ENCODE measurements at regions not wholly inside any gene's neighbourhood (a gene's known extent, or its start where the extent isn't known, plus 50 kb on each side); places are given as distances from the start of the nearest gene placed in this dataset.

- no peaks in the 10 kb centered on the region for H3K9me3 ChIP-seq
- 92% methylated on average over 5 of the region's 10 CpGs for WGBS
Observed at GRCh38 chr16:11412175-11412904, 67.1 kb downstream of the RMI2 start.

GRCh38 chr16:11412965-11413887, 68.0 kb downstream of the RMI2 start:
- intact Hi-C loops (cut with DNase I), result loop anchor here (10.0 kb wide), 1 partner anchor 92 kb away; no protein-coding TSS in a partner anchor
- Histone ChIP-seq H3K27ac (replicated peaks in 1 of 4) (no peak overlapping the region), H3K36me3 (no peaks in the 10 kb centered on the region), H3K4me3 (no peak overlapping the region), H3K9me3 (no peaks in the 10 kb centered on the region), H3K4me1 (no peaks in the 10 kb centered on the region), H3K27me3 (no peaks in the 10 kb centered on the region)
- DNase-seq (ENCODE audit: extremely low spot score), result no peak
- no peak for TF ChIP-seq POLR2A (IDR thresholded peaks at IDR 0.05; ENCODE audit: low read depth)
- TF ChIP-seq POLR2AphosphoS5 (IDR thresholded peaks at IDR 0.05), result no peak
- no peak for TF ChIP-seq CTCF (IDR thresholded peaks at IDR 0.05)
- no peak for TF ChIP-seq EP300 (IDR thresholded peaks at IDR 0.05)
- 95% methylated on average over 9 of the region's 15 CpGs for WGBS

More at GRCh38 chr16:11412175-11412904, 67.1 kb downstream of the RMI2 start:
- no peaks in the 10 kb centered on the region for H3K27me3 ChIP-seq
- no peak overlapping the region for H3K27ac ChIP-seq (replicated peaks in 1 of 4)
- no peak for DNase-seq (ENCODE audit: extremely low spot score)
- no peaks in the 10 kb centered on the region for H3K4me1 ChIP-seq
- no peaks in the 10 kb centered on the region for H3K36me3 ChIP-seq
- H3K4me3 ChIP-seq, result no peak overlapping the region
- intact Hi-C loops (cut with DNase I), result loop anchor here (10.0 kb wide), 1 partner anchor 92 kb away; no protein-coding TSS in a partner anchor
- TF ChIP-seq POLR2A (IDR thresholded peaks at IDR 0.05; ENCODE audit: low read depth) (no peak), CTCF (IDR thresholded peaks at IDR 0.05) (no peak), POLR2AphosphoS5 (IDR thresholded peaks at IDR 0.05) (no peak), EP300 (IDR thresholded peaks at IDR 0.05) (no peak)

- Histone ChIP-seq H3K27me3 (no peaks in the 10 kb centered on the region), H3K4me1 (no peaks in the 10 kb centered on the region), H3K36me3 (no peaks in the 10 kb centered on the region), H3K9me3 (no peaks in the 10 kb centered on the region), H3K4me3 (no peak overlapping the region), H3K27ac (replicated peaks in 1 of 4) (no peak overlapping the region)
- WGBS, result 93% methylated on average over 7 of the region's 11 CpGs
- TF ChIP-seq POLR2AphosphoS5 (IDR thresholded peaks at IDR 0.05) (no peak), EP300 (IDR thresholded peaks at IDR 0.05) (no peak), CTCF (IDR thresholded peaks at IDR 0.05) (no peak), POLR2A (IDR thresholded peaks at IDR 0.05; ENCODE audit: low read depth) (no peak)
- DNase-seq (ENCODE audit: extremely low spot score), result no peak
- intact Hi-C loops (cut with DNase I), result loop anchor here (10.0 kb wide), 1 partner anchor 91 kb away; no protein-coding TSS in a partner anchor
Observed at GRCh38 chr16:11413907-11414595, 68.8 kb downstream of the RMI2 start.

- Histone ChIP-seq H3K4me1 (no peaks in the 10 kb centered on the region), H3K36me3 (no peaks in the 10 kb centered on the region), H3K4me3 (no peak overlapping the region), H3K27ac (replicated peaks in 1 of 4) (no peak overlapping the region), H3K27me3 (no peaks in the 10 kb centered on the region), H3K9me3 (no peaks in the 10 kb centered on the region)
- WGBS, result 78% methylated on average over 19 of the region's 21 CpGs
- intact Hi-C loops (cut with DNase I), result loop anchor here (10.0 kb wide), 1 partner anchor 90 kb away; no protein-coding TSS in a partner anchor
- no peak for DNase-seq (ENCODE audit: extremely low spot score)
- no peak for TF ChIP-seq EP300 (IDR thresholded peaks at IDR 0.05)
- no peak for TF ChIP-seq CTCF (IDR thresholded peaks at IDR 0.05)
- no peak for TF ChIP-seq POLR2AphosphoS5 (IDR thresholded peaks at IDR 0.05)
- no peak for TF ChIP-seq POLR2A (IDR thresholded peaks at IDR 0.05; ENCODE audit: low read depth)
Observed at GRCh38 chr16:11414815-11415775, 69.8 kb downstream of the RMI2 start.

All from esophagus muscularis mucosa (tissue), 4 donors.